ENCODE measurements at regions not wholly inside any gene's neighbourhood (a gene's known extent, or its start where the extent isn't known, plus 50 kb on each side); places are given as distances from the start of the nearest gene placed in this dataset.
"Not testable (repeated sequence)": the region's sequence is repeated elsewhere in the genome, so short reads cannot be mapped to it uniquely, and the experiment has no call there.

GRCh38 chr3:144488927-144489326 lies 517.3 kb downstream of the DIPK2A start:
- no peak overlapping the region for H3K27ac ChIP-seq
- H3K4me1 ChIP-seq: no peaks in the 10 kb centered on the region
- TF ChIP-seq CTCF (IDR thresholded peaks at IDR 0.05): no peak
- intact Hi-C loops (cut with DNase I): no loop called here
- H3K27me3 ChIP-seq (ENCODE audit: low read depth): no peaks in the 10 kb centered on the region
- DNase-seq (no peak), ATAC-seq (no peak)
- H3K9me3 ChIP-seq: no peaks in the 10 kb centered on the region
- no peaks in the 10 kb centered on the region for H3K36me3 ChIP-seq
- no peak overlapping the region for H3K4me3 ChIP-seq

GRCh38 chr3:144491333-144491732 lies 519.7 kb downstream of the DIPK2A start:
- no peaks in the 10 kb centered on the region for H3K27me3 ChIP-seq (ENCODE audit: low read depth)
- no peak overlapping the region for H3K4me3 ChIP-seq
- H3K36me3 ChIP-seq: no peaks in the 10 kb centered on the region
- DNase-seq (no peak), ATAC-seq (no peak)
- H3K9me3 ChIP-seq: no peaks in the 10 kb centered on the region
- no peak overlapping the region for H3K27ac ChIP-seq
- no peak for TF ChIP-seq CTCF (IDR thresholded peaks at IDR 0.05)
- H3K4me1 ChIP-seq: no peaks in the 10 kb centered on the region
- intact Hi-C loops (cut with DNase I): no loop called here

- DNase-seq, H3K9me3 ChIP-seq, ATAC-seq: not testable (repeated sequence)
Observed at GRCh38 chr3:144494651-144495050, 523.0 kb downstream of the DIPK2A start.

GRCh38 chr3:144496141-144496835 lies 524.7 kb downstream of the DIPK2A start:
- no peak for ATAC-seq
- no peak overlapping the region for H3K27ac ChIP-seq

More at GRCh38 chr3:144494651-144495050, 523.0 kb downstream of the DIPK2A start:
- H3K4me3 ChIP-seq; H3K27ac ChIP-seq; H3K36me3 ChIP-seq; H3K27me3 ChIP-seq (ENCODE audit: low read depth); intact Hi-C loops (cut with DNase I); H3K4me1 ChIP-seq: not testable (repeated sequence)

GRCh38 chr3:144497452-144497851 lies 525.8 kb downstream of the DIPK2A start:
- Histone ChIP-seq H3K9me3 (no peaks in the 10 kb centered on the region), H3K27me3 (ENCODE audit: low read depth) (no peaks in the 10 kb centered on the region), H3K36me3 (no peaks in the 10 kb centered on the region), H3K4me3 (no peak overlapping the region), H3K27ac (no peak overlapping the region), H3K4me1 (no peaks in the 10 kb centered on the region)
- no peak for TF ChIP-seq CTCF (IDR thresholded peaks at IDR 0.05)
- intact Hi-C loops (cut with DNase I): no loop called here
- DNase-seq: no peak
- no peak for ATAC-seq

More at GRCh38 chr3:144496141-144496835, 524.7 kb downstream of the DIPK2A start:
- no peak overlapping the region for H3K4me3 ChIP-seq
- no peaks in the 10 kb centered on the region for H3K27me3 ChIP-seq (ENCODE audit: low read depth)
- no peaks in the 10 kb centered on the region for H3K9me3 ChIP-seq
- intact Hi-C loops (cut with DNase I): no loop called here
- no peaks in the 10 kb centered on the region for H3K36me3 ChIP-seq
- no peaks in the 10 kb centered on the region for H3K4me1 ChIP-seq
- DNase-seq: no peak
- no peak for TF ChIP-seq CTCF (IDR thresholded peaks at IDR 0.05)

GRCh38 chr3:144499001-144499930 lies 527.6 kb downstream of the DIPK2A start:
- ATAC-seq (no peak), DNase-seq (no peak)
- no peak for TF ChIP-seq CTCF (IDR thresholded peaks at IDR 0.05)
- Histone ChIP-seq H3K9me3 (no peaks in the 10 kb centered on the region), H3K4me1 (no peaks in the 10 kb centered on the region), H3K36me3 (no peaks in the 10 kb centered on the region), H3K27me3 (ENCODE audit: low read depth) (no peaks in the 10 kb centered on the region), H3K27ac (no peak overlapping the region), H3K4me3 (no peak overlapping the region)
- intact Hi-C loops (cut with DNase I): no loop called here

All from lower lobe of right lung (tissue), 2 donors.